ENCODE measurements at regions not wholly inside any gene's neighbourhood (a gene's known extent, or its start where the extent isn't known, plus 50 kb on each side); places are given as distances from the start of the nearest gene placed in this dataset.

DNA sequence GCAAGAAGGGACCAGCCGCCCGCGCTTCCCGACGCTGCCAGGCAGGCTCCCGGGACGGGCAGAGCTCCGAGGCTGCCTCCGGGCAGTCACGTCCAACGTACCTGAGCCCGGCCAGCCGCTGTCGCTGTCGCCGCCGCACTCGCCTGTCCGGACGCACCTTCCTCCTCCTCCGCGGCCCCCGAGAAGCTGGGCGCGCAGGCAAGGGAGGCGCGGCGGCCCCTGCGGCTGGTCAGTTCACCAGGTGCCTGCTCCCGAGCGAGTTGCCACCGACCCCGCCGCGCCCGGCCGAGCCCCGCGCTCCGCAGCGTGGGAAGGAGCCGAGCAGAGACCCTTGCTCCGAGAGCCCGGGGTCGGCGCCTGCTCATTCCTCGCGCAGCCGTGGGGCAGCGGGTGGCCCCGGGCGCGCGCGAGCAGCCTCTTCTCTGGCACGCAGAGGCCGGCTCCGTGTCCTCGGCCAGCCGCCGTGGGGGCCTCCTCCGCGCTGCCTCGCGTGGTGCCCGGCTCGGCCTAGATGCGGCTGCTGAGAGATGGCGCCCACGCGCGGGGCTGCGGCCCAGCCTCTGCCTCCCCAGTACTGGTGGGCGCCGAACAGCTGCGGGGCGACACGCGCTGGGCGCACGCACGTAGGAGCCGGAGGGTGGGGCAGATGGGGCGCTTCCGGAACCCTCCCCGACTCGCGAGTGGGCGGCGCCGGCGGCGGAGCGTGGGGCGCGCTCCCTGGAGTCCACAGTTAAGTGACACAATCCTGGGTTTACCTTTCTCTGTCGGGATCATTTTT is 419.4 kb downstream of the UQCRFS1 start:
- no peaks in the 10 kb centered on the region for H3K36me3 ChIP-seq (ENCODE audit: control insufficient read depth, insufficient read depth, low read length)
- H3K79me1 ChIP-seq (ENCODE audit: low read length), result no peaks in the 10 kb centered on the region
- H3K4me1 ChIP-seq (ENCODE audit: control insufficient read depth, low read depth, low read length), result no peaks in the 10 kb centered on the region
- H3K27me3 ChIP-seq (ENCODE audit: insufficient read depth, low read length, poor library complexity), result peaks cover 2% of the 10 kb centered on the region
- H3K27ac ChIP-seq (ENCODE audit: low read depth, low read length), result no peak overlapping the region
- no peak overlapping the region for H4K8ac ChIP-seq (ENCODE audit: low read depth, low read length)
- peak overlapping the region; percentile 67 for H3K4ac ChIP-seq (ENCODE audit: low read depth, low read length)
- H3K9ac ChIP-seq (ENCODE audit: low read length), result peak overlapping the region; percentile 37
- H2AK5ac ChIP-seq (ENCODE audit: low read length), result no peak overlapping the region
- H4K5ac ChIP-seq (ENCODE audit: low read length), result no peak overlapping the region
- no peak overlapping the region for H2BK5ac ChIP-seq (ENCODE audit: low read length)
- H2BK15ac ChIP-seq (replicated peaks; ENCODE audit: low read depth), result no peak overlapping the region
- peak; percentile 36 for DNase-seq
- peak overlapping the region; percentile 76 for H3K56ac ChIP-seq (ENCODE audit: low read length)
- H3K4me2 ChIP-seq (ENCODE audit: low read length), result peak overlapping the region; percentile 15
- no peaks in the 10 kb centered on the region for H3K79me2 ChIP-seq (ENCODE audit: control insufficient read depth, insufficient read depth, low read length)
- no peak overlapping the region for H3K18ac ChIP-seq (ENCODE audit: low read length)
- WGBS (ENCODE audit: extremely low coverage, insufficient coverage, low lambda C conversion rate), result no CpG with 5 or more reads among the region's 97 CpGs
- H3K23ac ChIP-seq (ENCODE audit: low read length), result no peak overlapping the region
- H2BK120ac ChIP-seq (ENCODE audit: low read depth, low read length), result no peak overlapping the region
- H3K4me3 ChIP-seq (ENCODE audit: low read length), result peak overlapping the region; percentile 1

DNA sequence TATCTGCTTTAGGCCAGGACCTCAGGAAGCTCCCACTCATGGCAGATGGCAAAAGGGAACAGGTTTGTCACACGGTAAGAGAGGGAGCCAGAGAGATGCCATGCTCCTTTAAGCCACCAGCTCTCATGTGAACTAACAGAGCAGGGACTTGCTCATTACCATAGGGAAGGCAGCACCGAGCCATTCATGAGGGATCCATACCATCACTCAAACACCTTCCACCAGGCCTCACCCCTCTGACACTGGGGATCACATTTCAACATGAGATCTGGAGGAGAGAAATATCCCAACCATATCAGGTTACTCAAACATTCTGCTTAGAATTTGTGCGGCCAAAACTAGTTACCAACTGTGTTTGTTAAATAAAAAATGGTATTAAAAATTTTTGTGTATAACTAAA is 427.0 kb downstream of the UQCRFS1 start:
- Histone ChIP-seq H3K4me1 (ENCODE audit: control insufficient read depth, low read depth, low read length) (no peaks in the 10 kb centered on the region), H2BK5ac (ENCODE audit: low read length) (no peak overlapping the region), H3K4ac (ENCODE audit: low read depth, low read length) (no peak overlapping the region), H3K4me3 (ENCODE audit: low read length) (no peak overlapping the region), H2AK5ac (ENCODE audit: low read length) (no peak overlapping the region), H3K27me3 (ENCODE audit: insufficient read depth, low read length, poor library complexity) (no peaks in the 10 kb centered on the region), H3K79me1 (ENCODE audit: low read length) (no peaks in the 10 kb centered on the region), H3K4me2 (ENCODE audit: low read length) (no peak overlapping the region), H3K27ac (ENCODE audit: low read depth, low read length) (no peak overlapping the region), H3K9ac (ENCODE audit: low read length) (no peak overlapping the region), H3K23ac (ENCODE audit: low read length) (no peak overlapping the region), H3K56ac (ENCODE audit: low read length) (no peak overlapping the region), H4K5ac (ENCODE audit: low read length) (no peak overlapping the region), H3K36me3 (ENCODE audit: control insufficient read depth, insufficient read depth, low read length) (no peaks in the 10 kb centered on the region), H4K8ac (ENCODE audit: low read depth, low read length) (no peak overlapping the region), H3K79me2 (ENCODE audit: control insufficient read depth, insufficient read depth, low read length) (no peaks in the 10 kb centered on the region), H2BK15ac (replicated peaks; ENCODE audit: low read depth) (no peak overlapping the region), H2BK120ac (ENCODE audit: low read depth, low read length) (no peak overlapping the region), H3K18ac (ENCODE audit: low read length) (no peak overlapping the region)
- no CpG with 5 or more reads among the region's 3 CpGs for WGBS (ENCODE audit: extremely low coverage, insufficient coverage, low lambda C conversion rate)
- peak; percentile 50 for DNase-seq

DNA sequence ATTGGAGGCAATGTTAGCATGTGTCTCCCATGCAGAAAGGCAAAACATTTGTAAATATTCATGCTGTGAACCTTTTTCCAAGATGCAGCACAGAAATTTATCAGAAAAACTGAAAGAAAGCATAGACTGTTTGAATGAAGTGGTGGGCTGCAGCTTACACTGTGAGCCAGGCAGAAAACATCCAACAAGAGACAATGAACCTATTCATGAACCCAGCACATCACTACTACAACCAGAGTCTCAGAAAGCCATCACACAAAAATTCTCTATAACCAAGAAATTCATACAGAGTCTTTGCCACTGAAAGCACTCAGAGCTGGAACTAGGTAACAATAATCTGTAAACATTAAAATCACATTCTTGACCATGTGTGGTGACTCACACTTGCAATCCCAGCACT is 448.9 kb downstream of the UQCRFS1 start:
- Histone ChIP-seq H3K56ac (ENCODE audit: low read length) (no peak overlapping the region), H2BK5ac (ENCODE audit: low read length) (no peak overlapping the region), H2AK5ac (ENCODE audit: low read length) (no peak overlapping the region), H3K23ac (ENCODE audit: low read length) (no peak overlapping the region), H4K5ac (ENCODE audit: low read length) (no peak overlapping the region), H3K36me3 (ENCODE audit: control insufficient read depth, insufficient read depth, low read length) (no peaks in the 10 kb centered on the region), H3K79me2 (ENCODE audit: control insufficient read depth, insufficient read depth, low read length) (no peaks in the 10 kb centered on the region), H3K18ac (ENCODE audit: low read length) (no peak overlapping the region), H3K27ac (ENCODE audit: low read depth, low read length) (no peak overlapping the region), H3K4me3 (ENCODE audit: low read length) (no peak overlapping the region), H3K9ac (ENCODE audit: low read length) (no peak overlapping the region), H4K8ac (ENCODE audit: low read depth, low read length) (no peak overlapping the region), H3K27me3 (ENCODE audit: insufficient read depth, low read length, poor library complexity) (no peaks in the 10 kb centered on the region), H2BK15ac (replicated peaks; ENCODE audit: low read depth) (no peak overlapping the region), H2BK120ac (ENCODE audit: low read depth, low read length) (no peak overlapping the region), H3K4ac (ENCODE audit: low read depth, low read length) (no peak overlapping the region), H3K79me1 (ENCODE audit: low read length) (no peaks in the 10 kb centered on the region), H3K4me2 (ENCODE audit: low read length) (no peak overlapping the region), H3K4me1 (ENCODE audit: control insufficient read depth, low read depth, low read length) (no peaks in the 10 kb centered on the region)
- no peak for DNase-seq

DNA sequence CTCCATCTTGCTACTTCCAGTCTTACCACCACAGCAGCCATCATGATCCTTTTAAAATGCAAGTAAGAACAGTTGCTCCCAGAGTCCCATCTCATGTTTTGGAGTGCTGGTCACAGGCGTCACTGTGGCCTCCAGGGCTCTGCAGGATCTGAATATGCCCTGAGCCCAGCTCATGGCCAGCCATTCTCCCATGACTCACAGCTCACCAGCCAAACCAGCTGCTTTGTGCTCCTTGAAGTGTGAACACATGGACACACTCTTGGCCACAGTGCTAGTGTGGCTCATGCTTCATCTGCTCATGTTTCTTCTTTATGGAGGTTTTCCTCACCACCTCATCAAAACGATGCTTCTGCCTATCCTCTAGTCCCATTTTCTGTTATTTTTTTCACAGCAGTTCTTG is 466.5 kb downstream of the UQCRFS1 start:
- Histone ChIP-seq H3K9ac (ENCODE audit: low read length) (no peak overlapping the region), H3K27me3 (ENCODE audit: insufficient read depth, low read length, poor library complexity) (no peaks in the 10 kb centered on the region), H3K4ac (ENCODE audit: low read depth, low read length) (no peak overlapping the region), H4K5ac (ENCODE audit: low read length) (no peak overlapping the region), H3K4me3 (ENCODE audit: low read length) (no peak overlapping the region), H2BK5ac (ENCODE audit: low read length) (no peak overlapping the region), H3K4me2 (ENCODE audit: low read length) (no peak overlapping the region), H3K27ac (ENCODE audit: low read depth, low read length) (no peak overlapping the region), H3K36me3 (ENCODE audit: control insufficient read depth, insufficient read depth, low read length) (no peaks in the 10 kb centered on the region), H3K4me1 (ENCODE audit: control insufficient read depth, low read depth, low read length) (no peaks in the 10 kb centered on the region), H3K79me2 (ENCODE audit: control insufficient read depth, insufficient read depth, low read length) (no peaks in the 10 kb centered on the region), H3K23ac (ENCODE audit: low read length) (no peak overlapping the region), H3K79me1 (ENCODE audit: low read length) (no peaks in the 10 kb centered on the region), H2BK120ac (ENCODE audit: low read depth, low read length) (no peak overlapping the region), H3K18ac (ENCODE audit: low read length) (no peak overlapping the region), H2AK5ac (ENCODE audit: low read length) (no peak overlapping the region), H3K56ac (ENCODE audit: low read length) (no peak overlapping the region), H4K8ac (ENCODE audit: low read depth, low read length) (no peak overlapping the region), H2BK15ac (replicated peaks; ENCODE audit: low read depth) (no peak overlapping the region)
- DNase-seq, result no peak
- WGBS (ENCODE audit: extremely low coverage, insufficient coverage, low lambda C conversion rate), result no CpG with 5 or more reads among the region's 2 CpGs

DNA sequence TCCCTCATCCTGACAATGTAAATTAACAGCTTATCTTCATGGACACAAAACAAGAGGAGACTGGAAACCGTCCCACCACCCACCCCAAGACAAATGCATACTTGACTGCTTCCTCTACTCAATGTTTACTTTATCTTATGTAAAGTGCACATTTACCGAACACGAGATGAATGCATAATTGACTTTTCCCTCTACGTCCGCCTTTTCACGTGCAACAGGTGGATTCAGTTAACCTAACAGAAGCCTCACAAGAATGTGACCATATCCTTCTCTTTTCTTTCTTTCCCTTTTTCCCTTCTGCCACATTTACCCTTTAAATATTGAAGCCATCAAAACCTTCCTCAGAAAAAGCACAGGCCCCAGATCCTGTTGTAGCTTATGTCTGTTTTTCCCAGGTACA is 468.0 kb downstream of the UQCRFS1 start:
- Histone ChIP-seq H3K4me2 (ENCODE audit: low read length) (no peak overlapping the region), H2BK120ac (ENCODE audit: low read depth, low read length) (no peak overlapping the region), H3K18ac (ENCODE audit: low read length) (no peak overlapping the region), H3K27ac (ENCODE audit: low read depth, low read length) (no peak overlapping the region), H3K36me3 (ENCODE audit: control insufficient read depth, insufficient read depth, low read length) (no peaks in the 10 kb centered on the region), H2BK15ac (replicated peaks; ENCODE audit: low read depth) (no peak overlapping the region), H3K79me1 (ENCODE audit: low read length) (no peaks in the 10 kb centered on the region), H3K9ac (ENCODE audit: low read length) (no peak overlapping the region), H2BK5ac (ENCODE audit: low read length) (no peak overlapping the region), H3K56ac (ENCODE audit: low read length) (no peak overlapping the region), H4K5ac (ENCODE audit: low read length) (no peak overlapping the region), H4K8ac (ENCODE audit: low read depth, low read length) (no peak overlapping the region), H3K79me2 (ENCODE audit: control insufficient read depth, insufficient read depth, low read length) (no peaks in the 10 kb centered on the region), H3K4me1 (ENCODE audit: control insufficient read depth, low read depth, low read length) (no peaks in the 10 kb centered on the region), H3K4me3 (ENCODE audit: low read length) (no peak overlapping the region), H3K23ac (ENCODE audit: low read length) (no peak overlapping the region), H3K27me3 (ENCODE audit: insufficient read depth, low read length, poor library complexity) (no peaks in the 10 kb centered on the region), H2AK5ac (ENCODE audit: low read length) (no peak overlapping the region), H3K4ac (ENCODE audit: low read depth, low read length) (no peak overlapping the region)
- no peak for DNase-seq
- WGBS (ENCODE audit: extremely low coverage, insufficient coverage, low lambda C conversion rate), result no CpG with 5 or more reads among the region's 6 CpGs

DNA sequence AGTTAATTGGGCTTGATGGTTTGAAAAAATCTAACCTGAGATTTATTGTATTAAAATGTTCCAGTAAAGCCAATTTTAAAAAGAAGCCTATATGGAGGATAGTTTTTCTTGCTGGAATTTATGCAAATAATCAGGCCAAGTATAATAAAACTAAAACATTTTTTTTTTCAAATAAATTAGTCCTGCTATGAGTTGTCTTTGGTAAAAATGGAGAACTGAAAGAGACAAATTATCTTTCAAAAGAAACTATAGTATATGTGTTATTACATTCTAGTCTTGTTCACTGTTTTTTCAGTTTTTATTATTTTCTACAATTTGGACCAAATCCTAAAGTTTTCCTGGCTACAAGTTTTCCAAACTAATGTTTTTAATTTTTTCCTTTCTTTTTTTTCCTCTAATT is 468.9 kb downstream of the UQCRFS1 start:
- Histone ChIP-seq H3K18ac (ENCODE audit: low read length) (no peak overlapping the region), H3K9ac (ENCODE audit: low read length) (no peak overlapping the region), H4K5ac (ENCODE audit: low read length) (no peak overlapping the region), H2BK120ac (ENCODE audit: low read depth, low read length) (no peak overlapping the region), H4K8ac (ENCODE audit: low read depth, low read length) (no peak overlapping the region), H3K27me3 (ENCODE audit: insufficient read depth, low read length, poor library complexity) (no peaks in the 10 kb centered on the region), H3K79me2 (ENCODE audit: control insufficient read depth, insufficient read depth, low read length) (no peaks in the 10 kb centered on the region), H2BK5ac (ENCODE audit: low read length) (no peak overlapping the region), H3K79me1 (ENCODE audit: low read length) (no peaks in the 10 kb centered on the region), H3K23ac (ENCODE audit: low read length) (no peak overlapping the region), H3K4ac (ENCODE audit: low read depth, low read length) (no peak overlapping the region), H3K4me2 (ENCODE audit: low read length) (no peak overlapping the region), H3K36me3 (ENCODE audit: control insufficient read depth, insufficient read depth, low read length) (no peaks in the 10 kb centered on the region), H2AK5ac (ENCODE audit: low read length) (no peak overlapping the region), H3K4me3 (ENCODE audit: low read length) (no peak overlapping the region), H3K27ac (ENCODE audit: low read depth, low read length) (no peak overlapping the region), H3K56ac (ENCODE audit: low read length) (no peak overlapping the region), H2BK15ac (replicated peaks; ENCODE audit: low read depth) (no peak overlapping the region), H3K4me1 (ENCODE audit: control insufficient read depth, low read depth, low read length) (no peaks in the 10 kb centered on the region)
- no peak for DNase-seq

Measured in mesendoderm (in vitro differentiated cells).